NB4 (cell line): ENCODE measurements at regions not wholly inside any gene's neighbourhood (a gene's known extent, or its start where the extent isn't known, plus 50 kb on each side); places are given as distances from the start of the nearest gene placed in this dataset.

Experiments
- CTCF ChIP-seq: IDR thresholded peaks from one replicate; pipeline ENCODE4 v1.5.1; 2012; ENCODE audit warnings: low read depth, low read length
- POLR2A ChIP-seq: IDR thresholded peaks from 2 replicates; pipeline ENCODE4 v1.6.1; 2011; ENCODE audit warnings: mild to moderate bottlenecking; ENCODE audit not compliant: insufficient read length; ENCODE audit errors: extremely low read depth

GRCh38 chr6:166720856-166721255 lies 93.8 kb upstream of the RPS6KA2 start:
- TF ChIP-seq CTCF = no peak
- TF ChIP-seq POLR2A = no peak
